ENCODE measurements at regions not wholly inside any gene's neighbourhood (a gene's known extent, or its start where the extent isn't known, plus 50 kb on each side); places are given as distances from the start of the nearest gene placed in this dataset.

- Histone ChIP-seq H3K27me3 (no peaks in the 10 kb centered on the region), H3K36me3 (no peaks in the 10 kb centered on the region), H3K4me3 (no peak overlapping the region), H3K27ac (no peak overlapping the region), H3K9me3 (no peaks in the 10 kb centered on the region), H3K4me1 (no peaks in the 10 kb centered on the region)
- TF ChIP-seq CTCF (IDR thresholded peaks at IDR 0.05): no peak
- DNase-seq (ENCODE audit: low spot score in 2 of 2): no peak
- intact Hi-C loops (cut with DNase I): no loop called here
These were observed 116.5 kb upstream of the LRRC7 start for GRCh38 chr1:69451196-69451595.

- H3K9me3 ChIP-seq: no peaks in the 10 kb centered on the region
- no peaks in the 10 kb centered on the region for H3K27me3 ChIP-seq
- no peak overlapping the region for H3K4me3 ChIP-seq
- no peak for TF ChIP-seq CTCF (IDR thresholded peaks at IDR 0.05)
- DNase-seq (ENCODE audit: low spot score in 2 of 2): no peak
- intact Hi-C loops (cut with DNase I): no loop called here
- H3K36me3 ChIP-seq: no peaks in the 10 kb centered on the region
- H3K4me1 ChIP-seq: no peaks in the 10 kb centered on the region
- no peak overlapping the region for H3K27ac ChIP-seq
These were observed 112.0 kb upstream of the LRRC7 start for GRCh38 chr1:69455718-69456117.

GRCh38 chr1:69459244-69459643 lies 108.5 kb upstream of the LRRC7 start:
- no peak overlapping the region for H3K4me3 ChIP-seq
- intact Hi-C loops (cut with DNase I): no loop called here
- no peaks in the 10 kb centered on the region for H3K36me3 ChIP-seq
- H3K9me3 ChIP-seq: peaks cover 0 to 2% of the 10 kb centered on the region in 2 donors
- no peaks in the 10 kb centered on the region for H3K4me1 ChIP-seq
- no peak for TF ChIP-seq CTCF (IDR thresholded peaks at IDR 0.05)
- no peaks in the 10 kb centered on the region for H3K27me3 ChIP-seq
- DNase-seq (ENCODE audit: low spot score in 2 of 2): no peak
- no peak overlapping the region for H3K27ac ChIP-seq

GRCh38 chr1:69475021-69475420 lies 92.7 kb upstream of the LRRC7 start:
- no peak for DNase-seq (ENCODE audit: low spot score in 2 of 2)
- no peak overlapping the region for H3K4me3 ChIP-seq
- H3K36me3 ChIP-seq: no peaks in the 10 kb centered on the region
- no peaks in the 10 kb centered on the region for H3K9me3 ChIP-seq
- no peak overlapping the region for H3K27ac ChIP-seq
- intact Hi-C loops (cut with DNase I): no loop called here
- no peaks in the 10 kb centered on the region for H3K4me1 ChIP-seq
- no peak for TF ChIP-seq CTCF (IDR thresholded peaks at IDR 0.05)
- H3K27me3 ChIP-seq: no peaks in the 10 kb centered on the region

GRCh38 chr1:69479734-69480133 lies 88.0 kb upstream of the LRRC7 start:
- Histone ChIP-seq H3K4me3 (no peak overlapping the region), H3K27ac (no peak overlapping the region), H3K4me1 (no peaks in the 10 kb centered on the region), H3K9me3 (no peaks in the 10 kb centered on the region), H3K27me3 (no peaks in the 10 kb centered on the region), H3K36me3 (no peaks in the 10 kb centered on the region)
- intact Hi-C loops (cut with DNase I): no loop called here
- DNase-seq (ENCODE audit: low spot score in 2 of 2): no peak
- no peak for TF ChIP-seq CTCF (IDR thresholded peaks at IDR 0.05)

- Histone ChIP-seq H3K27ac (no peak overlapping the region), H3K27me3 (no peaks in the 10 kb centered on the region), H3K4me1 (no peaks in the 10 kb centered on the region), H3K36me3 (no peaks in the 10 kb centered on the region), H3K4me3 (no peak overlapping the region), H3K9me3 (no peaks in the 10 kb centered on the region)
- no peak for TF ChIP-seq CTCF (IDR thresholded peaks at IDR 0.05)
- no peak for DNase-seq (ENCODE audit: low spot score in 2 of 2)
- intact Hi-C loops (cut with DNase I): no loop called here
These were observed 84.5 kb upstream of the LRRC7 start for GRCh38 chr1:69483246-69483645.

Data from ascending aorta (tissue), 2 donors.